GM19452 (cell line): ENCODE measurements at regions not wholly inside any gene's neighbourhood (a gene's known extent, or its start where the extent isn't known, plus 50 kb on each side); places are given as distances from the start of the nearest gene placed in this dataset.

Experiments
- ATAC-seq: cut with Tn5 transposase; IDR thresholded peaks from one replicate; pipeline ENCODE4 v1.9.1; 2021; ENCODE audit not compliant: unreplicated experiment

DNA sequence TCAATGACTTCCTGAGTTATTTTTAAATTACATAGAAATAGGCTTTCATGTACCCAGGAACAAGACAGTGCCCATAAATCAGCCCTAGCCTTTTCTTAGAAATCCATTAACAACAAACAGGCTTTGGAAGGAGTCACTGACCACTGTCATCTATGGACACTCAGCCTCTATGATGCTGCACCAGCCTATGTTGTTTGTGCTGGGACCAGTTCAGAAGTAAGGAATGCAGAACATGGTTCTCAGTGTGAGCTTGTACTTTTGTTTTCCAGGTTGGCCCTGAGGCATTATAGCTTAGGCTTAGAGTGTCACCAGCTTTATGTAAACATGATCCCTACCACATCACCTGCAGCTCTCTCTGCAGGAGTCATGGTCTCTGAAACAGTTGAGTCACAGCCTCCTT lies 335.7 kb upstream of the CDH7 start:
- ATAC-seq: no peak

DNA sequence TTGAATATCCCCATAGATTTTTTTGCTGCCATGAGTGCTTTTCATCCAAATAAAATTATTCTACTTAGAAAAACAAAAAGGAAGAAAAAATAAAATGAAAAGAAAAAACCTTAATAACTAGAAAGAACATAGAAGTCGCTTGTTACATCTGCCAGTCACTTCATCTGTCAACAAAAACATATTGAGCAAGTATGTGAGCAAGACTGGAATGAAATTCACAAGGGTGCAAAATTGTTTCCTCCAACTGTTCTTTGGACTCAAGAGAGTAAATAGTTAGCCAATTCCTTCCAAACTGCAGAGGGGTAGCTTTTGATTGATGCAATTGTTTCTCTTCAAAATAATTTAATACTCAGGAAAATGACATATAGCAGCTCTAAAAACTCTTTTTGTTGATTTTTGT lies 336.3 kb upstream of the CDH7 start:
- no peak for ATAC-seq

DNA sequence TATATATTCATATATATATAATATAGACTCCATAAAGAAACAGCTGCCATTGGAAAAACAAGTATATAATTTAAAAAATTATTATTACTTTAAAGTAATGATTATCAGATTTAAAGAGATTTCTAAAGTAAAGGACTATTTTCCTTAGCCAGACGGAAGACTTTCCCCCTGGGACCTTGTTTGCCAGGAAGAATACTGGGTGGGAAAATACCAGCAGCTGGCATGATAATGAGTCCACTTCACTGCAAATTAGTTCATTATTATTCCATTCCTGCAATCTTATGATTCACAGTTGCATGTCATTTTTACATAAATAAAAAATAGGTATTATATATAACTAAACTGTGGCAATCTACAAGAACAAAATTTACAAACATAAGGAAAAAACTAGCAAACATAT lies 339.8 kb upstream of the CDH7 start:
- ATAC-seq: no peak

DNA sequence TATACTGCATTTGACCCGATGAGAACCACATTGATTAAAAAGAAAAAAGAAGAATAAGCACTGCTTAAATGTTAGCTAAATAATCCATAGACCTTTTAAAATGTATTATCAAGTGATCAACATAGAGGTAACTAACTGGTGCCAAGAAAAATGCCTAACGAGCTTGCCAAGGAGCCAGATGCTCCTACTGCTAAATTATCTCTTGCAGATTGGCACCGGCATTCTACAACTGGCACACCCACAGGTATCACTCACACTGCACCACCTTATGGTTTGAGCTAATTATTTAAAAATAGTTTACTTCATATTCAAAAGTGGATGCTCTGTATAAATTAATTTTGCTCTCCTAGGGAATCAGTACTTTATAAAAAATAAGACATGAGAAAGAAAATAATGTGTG lies 341.6 kb upstream of the CDH7 start:
- ATAC-seq: no peak

DNA sequence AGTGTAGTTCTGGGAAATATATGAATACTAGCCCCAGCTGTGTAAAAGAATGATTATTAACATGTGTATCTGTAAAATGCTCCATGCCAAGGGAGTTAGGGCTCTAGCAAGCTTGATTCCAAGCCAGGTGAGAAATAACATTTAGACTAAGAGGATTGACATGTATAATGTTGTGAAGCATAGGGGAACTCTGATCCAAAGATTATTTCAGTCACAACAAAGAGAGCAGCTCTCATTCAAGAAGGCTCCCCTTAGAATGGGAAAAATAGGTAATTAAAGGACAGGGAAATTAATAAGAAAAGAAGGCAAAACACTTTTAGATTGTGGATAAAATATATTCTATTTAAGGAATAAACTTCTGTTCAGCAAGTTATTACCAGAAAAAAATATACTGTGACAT lies 347.3 kb upstream of the CDH7 start:
- no peak for ATAC-seq

DNA sequence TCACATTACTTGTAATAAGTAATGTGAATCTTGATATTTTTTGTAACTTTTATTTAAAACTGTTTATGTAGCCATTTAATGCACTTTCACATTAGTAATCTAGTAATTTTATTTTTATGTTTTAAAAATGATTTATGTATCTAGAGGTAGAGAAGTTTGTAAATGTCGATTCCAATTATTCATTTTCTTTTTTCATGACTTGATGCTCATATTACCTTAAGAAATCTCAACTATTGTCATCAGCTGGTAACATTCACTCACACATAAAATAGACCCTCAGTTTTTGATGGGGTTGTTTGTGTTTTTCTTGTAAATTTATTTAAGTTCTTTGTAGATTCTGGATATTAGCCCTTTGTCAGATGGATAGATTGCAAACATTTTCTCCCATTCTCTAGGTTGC lies 351.7 kb upstream of the CDH7 start:
- ATAC-seq: no peak

DNA sequence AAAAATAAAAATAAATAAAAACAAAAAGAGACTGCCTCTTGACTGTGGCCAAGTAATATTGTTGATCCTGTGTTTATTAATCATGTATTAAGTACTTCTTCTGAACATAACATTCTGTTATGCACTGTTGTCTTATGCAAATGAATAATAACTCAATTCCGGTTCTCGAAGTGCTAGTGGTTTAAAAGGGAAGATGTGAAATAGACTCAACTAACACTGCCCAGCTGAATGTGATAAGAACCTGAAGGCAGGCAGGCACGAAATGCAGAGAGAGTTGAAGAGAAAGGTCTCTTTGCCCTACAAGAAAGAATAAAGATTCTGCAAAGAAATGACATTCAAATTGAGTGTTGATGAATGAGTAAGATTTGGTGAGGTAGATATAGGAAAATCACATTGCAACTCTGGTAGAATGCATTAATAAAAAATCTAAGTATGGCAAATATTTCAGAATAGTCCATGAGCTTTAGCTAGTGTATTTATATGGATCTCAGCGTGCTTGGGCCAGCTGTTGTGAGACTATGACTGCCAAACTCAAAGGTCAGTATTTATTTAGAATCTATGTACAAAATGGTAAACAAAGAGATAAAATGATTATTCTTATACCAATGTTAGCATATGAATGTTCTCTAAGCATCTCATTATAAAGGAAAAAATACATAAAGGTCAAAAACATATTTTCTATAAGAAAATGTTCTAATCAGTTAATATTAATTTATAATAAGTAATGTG lies 352.3 kb upstream of the CDH7 start:
- no peak for ATAC-seq

DNA sequence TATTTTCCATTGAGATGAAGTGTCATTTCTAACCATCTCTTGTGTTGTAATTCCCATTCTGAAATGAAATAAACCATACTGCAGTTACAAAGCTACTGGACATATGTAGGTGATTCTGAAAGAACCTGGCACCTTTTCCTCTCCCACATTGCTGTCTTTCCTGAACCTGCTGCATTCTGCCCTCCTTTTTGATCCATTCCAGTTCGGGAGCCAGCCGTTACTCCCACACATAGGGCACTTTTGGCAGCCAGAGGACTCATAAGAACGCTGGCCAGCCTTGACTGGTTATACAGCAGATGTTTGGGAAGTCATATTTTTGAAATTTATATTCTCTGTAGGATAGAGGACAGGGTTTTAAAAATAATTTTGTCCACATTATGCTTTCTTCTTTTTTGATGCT lies 369.8 kb upstream of the CDH7 start:
- ATAC-seq: no peak

DNA sequence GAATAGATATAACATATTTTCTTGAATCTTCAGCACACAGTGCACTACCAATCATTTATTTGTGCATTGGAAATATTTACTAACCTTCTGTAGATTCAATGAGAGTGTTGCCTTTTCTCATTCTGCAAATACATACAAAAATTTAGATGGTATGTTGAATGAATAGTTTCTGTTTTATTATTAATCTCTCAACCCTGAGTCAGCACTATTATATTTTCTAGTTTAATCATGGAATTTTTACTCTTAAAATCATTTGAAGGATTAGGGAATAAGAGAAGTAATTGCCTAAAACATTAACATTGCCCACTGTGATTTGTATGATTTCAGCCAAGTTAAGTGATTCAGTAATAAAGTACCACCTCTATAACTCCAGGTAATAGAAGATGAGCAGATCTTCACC lies 370.2 kb upstream of the CDH7 start:
- no peak for ATAC-seq

DNA sequence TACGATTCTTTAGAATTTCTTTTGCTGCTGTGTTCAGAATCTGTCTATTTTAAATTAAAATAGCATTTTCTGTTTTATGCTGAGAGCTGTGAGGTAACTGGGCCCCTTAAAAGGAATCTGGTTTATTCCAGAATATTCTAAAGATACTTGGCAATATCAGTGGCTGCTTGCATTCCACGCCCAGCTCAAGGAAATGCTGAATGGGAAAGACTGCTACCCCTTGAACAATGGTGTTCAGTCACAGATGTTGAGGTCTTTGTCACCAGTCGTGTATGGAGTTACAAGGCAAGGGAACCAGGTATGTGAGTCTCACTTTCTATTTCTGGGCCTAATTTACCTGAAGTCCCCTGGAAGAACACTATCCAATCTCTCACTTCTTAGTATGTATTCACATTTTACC lies 377.9 kb upstream of the CDH7 start:
- no peak for ATAC-seq

DNA sequence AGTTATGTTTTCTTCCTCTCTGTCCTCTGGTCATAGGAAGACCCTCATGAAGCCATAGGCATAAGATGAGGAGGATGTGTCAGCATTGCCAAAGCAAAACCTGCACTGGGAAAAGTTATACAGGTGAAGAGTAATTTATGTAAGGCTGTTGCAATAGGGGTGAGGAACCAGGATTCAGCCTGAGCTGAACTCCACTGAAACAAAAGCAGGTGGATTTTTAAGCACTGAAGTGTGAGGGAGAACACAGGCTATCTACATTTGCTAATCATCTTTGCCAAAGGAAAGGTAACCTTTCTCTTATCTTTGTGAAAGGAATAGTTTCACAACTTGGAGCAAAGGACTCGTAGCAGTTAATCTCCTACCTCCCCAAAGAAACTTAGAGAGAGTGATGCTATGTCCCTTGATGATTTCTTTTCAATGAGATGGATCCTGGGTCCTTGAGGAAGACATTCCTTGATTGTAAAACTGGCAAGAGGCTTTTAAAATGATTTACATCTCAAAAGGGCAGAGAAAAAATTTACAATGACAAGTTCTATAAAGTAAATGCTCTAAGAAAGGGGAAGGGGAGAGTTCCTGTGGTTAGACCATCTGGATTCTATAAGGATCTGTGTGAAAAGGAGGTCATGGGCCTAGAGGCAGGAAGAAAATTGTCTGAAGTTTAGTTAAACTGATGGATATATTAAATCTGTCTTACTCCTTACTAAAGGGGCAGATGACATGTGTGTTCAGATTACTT lies 385.4 kb upstream of the CDH7 start:
- no peak for ATAC-seq

DNA sequence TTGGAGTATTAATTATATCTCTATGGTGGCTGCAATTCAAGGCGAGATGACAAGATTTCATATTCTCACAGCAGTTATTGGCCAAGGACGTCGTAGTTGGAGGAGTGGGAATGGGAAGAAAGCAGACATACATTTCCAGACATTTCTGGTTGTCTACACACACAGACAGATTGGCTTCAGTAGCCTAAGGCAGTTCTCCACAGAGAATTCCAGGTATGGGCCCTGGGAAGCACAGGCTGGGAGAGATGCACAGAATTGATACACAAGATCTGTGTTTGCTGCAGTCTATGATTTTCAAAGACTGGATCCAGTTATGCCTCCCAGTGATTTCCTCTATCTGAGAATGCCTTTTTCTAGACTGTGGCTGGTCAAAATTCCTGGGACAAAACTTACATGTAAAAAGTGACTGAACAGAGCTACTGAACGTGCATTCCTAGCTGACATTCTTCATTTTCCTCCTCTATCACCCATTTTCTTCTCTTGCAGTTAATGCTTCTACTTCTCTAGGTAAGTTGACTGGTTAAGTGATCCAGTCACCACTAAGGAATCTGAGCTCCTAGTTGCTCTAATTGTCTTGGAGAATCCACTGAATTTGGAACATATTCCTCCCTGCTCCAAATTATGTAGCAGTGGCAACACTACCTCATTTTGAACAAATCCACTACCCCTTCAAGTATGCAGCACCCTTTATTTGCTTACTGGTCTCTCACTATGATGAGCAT lies 386.7 kb upstream of the CDH7 start:
- no peak for ATAC-seq

DNA sequence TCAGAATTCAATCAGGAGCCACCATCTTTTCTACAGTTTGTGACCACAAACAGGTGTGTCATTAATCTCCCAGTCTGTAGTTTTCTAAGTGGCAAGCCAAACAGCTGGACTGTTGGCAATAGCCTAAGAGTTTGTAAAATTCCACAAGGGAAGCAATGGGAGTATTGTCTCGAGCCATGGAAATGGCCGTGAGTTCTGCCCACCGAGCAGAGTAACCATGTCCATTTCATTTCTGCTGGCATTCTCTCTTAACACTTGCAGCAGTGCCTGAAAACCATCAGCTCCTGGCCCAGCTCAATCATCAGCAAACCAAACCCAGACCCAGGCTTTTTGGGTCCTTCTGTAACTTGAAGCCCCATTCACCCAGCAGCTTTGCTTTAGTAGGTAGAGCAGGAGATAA lies 387.8 kb upstream of the CDH7 start:
- no peak for ATAC-seq

DNA sequence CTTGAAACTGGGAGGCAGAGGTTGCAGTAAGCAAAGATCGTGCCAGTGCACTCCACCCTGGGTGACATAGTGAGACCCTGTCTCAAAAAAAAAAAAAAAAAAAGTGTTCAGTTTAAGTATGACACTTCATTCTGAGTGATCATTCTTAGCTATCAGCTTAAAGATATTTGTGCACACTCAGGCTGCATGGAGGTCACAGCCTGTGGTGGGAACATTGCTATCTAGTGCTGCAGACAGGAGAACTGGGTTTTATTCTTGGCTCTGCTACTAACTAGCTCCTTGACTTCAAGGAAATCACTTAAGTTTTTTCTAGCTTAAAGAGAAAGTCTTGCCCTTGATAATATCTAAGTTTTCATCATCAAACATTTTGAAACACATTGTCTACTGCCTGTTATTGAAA lies 391.3 kb upstream of the CDH7 start:
- no peak for ATAC-seq

DNA sequence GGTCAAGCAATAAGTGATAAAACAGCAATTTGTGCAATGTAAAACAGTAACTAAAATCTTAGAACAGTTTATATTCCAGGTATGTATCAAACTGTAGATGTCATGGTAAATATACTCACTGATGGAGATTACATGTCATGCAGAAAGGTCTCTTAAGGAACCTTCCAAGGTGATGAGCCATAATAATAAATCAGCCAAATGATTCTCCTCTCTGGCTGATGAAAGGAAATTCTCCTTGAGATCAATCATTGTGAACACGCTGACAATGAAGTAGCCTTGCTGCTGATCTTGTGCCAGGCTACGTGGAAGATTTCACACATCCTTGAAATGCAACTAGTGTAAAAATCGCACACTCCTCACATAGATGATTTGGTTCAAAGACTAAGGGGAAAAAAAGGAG lies 392.5 kb upstream of the CDH7 start:
- no peak for ATAC-seq

DNA sequence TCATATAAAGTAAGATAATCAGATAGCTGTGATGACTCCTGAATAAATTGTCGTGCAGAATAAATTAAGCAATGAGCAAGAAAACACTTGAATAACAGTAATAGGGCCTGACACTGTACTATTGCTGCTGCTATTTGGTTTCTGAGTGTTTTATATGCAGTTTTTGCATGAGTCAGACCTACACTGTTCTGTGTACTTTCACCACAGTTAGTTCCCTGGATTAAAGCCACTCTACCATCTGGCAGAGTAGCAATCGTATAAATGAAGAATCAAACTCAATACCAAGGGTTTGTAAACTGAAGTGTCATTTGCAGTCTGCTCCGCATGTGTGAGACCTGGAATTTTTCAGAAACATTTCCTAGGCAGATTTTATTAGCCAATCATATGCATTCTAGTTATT lies 398.6 kb upstream of the CDH7 start:
- ATAC-seq: no peak

DNA sequence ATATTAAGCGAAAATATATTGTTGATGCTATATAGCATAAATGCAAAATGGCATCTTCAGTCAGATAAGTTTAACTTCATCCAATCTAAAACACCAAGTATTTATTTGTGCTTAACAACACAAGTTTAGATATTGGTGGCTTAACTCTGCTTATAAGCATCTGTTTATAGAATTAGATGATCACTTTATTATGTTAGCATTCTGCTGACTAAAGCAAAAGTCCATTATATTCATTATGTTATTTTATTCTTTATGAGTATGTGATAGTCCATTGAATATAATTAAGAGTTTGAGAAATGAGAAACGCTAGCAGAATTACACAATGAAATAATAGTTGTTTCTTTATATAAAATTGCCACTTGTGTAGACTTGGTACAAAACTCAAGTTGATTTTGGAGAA lies 401.2 kb upstream of the CDH7 start:
- ATAC-seq: no peak

DNA sequence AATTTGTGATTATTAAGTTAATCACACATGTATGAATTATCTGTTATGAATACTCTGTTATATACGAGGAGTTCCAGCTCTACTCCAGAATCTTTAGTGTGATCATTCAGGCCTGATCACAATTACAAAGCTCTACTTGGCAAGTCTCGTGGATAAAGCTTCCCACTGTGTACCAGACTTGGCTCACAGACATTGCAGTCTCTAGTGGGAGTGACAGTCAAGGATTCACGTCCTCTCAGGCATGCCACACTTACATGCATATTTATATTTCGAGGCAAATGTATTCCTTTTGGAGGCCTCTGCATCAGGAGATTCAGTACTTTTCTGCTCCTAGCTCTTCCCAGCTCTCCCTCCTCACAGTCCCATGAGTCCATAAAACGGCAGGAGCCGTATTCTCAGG lies 403.4 kb upstream of the CDH7 start:
- no peak for ATAC-seq

DNA sequence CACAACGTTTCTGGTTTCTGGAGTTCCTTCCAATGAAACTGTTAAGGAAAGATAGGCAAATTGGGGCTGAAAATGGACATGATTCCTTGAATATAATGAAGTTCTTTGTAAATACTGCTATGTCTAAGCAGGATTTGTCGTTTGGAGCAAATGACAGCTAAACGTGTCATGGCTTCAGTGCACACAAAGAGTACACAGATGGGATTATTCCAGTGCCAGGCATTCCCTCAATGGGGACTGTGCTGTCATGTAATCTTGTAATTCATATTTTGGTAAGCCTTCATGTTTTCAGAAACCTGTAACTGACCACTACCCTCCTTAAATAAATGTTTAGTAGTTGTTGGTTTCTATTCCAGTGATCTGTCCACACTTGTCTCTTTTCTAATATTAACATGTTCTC lies 404.7 kb upstream of the CDH7 start:
- ATAC-seq: no peak

DNA sequence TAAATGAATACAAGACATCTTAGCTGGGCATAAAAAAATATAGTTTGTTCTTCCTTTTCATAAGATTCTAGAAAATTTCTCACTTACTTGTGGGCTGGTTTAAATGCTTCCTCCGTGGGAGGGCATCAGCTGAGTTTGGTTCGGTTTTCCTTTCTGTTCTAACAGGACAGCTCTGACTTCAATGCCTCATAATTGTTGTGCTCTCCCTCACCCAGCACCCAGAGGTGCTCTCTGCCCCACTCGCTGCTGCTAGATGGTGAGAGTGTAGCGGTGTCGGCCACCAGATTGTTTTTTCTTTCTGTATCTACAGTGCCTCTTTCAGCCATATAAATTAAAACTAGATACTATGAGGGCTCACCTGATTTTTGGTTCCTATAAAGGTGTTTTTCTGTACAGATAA lies 407.2 kb upstream of the CDH7 start:
- ATAC-seq: no peak

DNA sequence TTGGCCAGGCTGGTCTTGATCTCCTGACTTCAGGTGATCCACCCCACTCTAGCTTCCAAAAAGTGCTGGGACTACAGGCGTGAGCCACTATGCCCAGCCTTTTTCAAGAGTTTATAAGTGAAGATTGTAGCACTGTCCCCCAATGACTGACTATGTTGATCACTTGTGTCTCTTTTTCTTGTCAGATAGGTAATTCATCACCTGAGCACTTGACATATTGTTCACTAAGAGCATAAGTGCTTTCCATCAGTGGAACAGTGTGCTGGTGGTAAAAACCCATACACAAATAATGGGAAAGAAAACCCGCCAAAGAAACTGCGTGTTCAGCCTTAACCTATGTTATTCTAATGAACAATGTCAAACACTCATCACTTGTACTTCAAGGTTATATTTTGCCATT lies 414.4 kb upstream of the CDH7 start:
- ATAC-seq: no peak

DNA sequence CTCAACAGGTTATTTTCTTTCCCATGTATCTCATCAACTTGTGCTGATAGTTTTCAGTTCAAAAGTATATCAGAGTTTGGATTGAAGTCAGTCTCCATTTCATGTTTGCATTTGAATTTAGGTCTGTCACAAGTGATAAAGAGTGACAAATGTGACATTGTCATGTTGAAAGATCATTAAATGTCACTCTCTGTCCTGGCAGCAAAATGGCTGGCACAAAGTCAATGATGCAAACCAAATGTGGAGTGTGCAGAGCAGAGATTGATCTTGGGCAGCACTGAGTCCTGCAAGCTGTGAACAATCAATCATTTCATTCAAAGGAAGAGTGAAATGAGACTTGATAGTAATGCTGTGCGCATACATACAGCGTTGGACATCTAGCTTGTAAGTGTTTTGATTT lies 421.8 kb upstream of the CDH7 start:
- ATAC-seq: no peak
